ENCODE measurements at regions not wholly inside any gene's neighbourhood (a gene's known extent, or its start where the extent isn't known, plus 50 kb on each side); places are given as distances from the start of the nearest gene placed in this dataset.

GRCh38 chr1:31510304-31510703, 66.0 kb upstream of the TINAGL1 start:
- Histone ChIP-seq H3K18ac (ENCODE audit: low read depth, low read length) (no peak overlapping the region), H3K4me1 (ENCODE audit: control insufficient read depth, insufficient read depth, low read length) (peaks cover 8% of the 10 kb centered on the region), H3K36me3 (ENCODE audit: control insufficient read depth, insufficient read depth, low read length) (no peaks in the 10 kb centered on the region), H3K4ac (ENCODE audit: low read depth, low read length) (no peak overlapping the region), H3K27me3 (ENCODE audit: control insufficient read depth, insufficient read depth, low read length) (peaks cover 71% of the 10 kb centered on the region), H2AK5ac (ENCODE audit: low read depth, low read length) (no peak overlapping the region), H3K4me3 (ENCODE audit: insufficient read depth, low read depth, low read length) (no peak overlapping the region), H2BK15ac (ENCODE audit: low read depth, low read length) (no peak overlapping the region), H3K23ac (ENCODE audit: low read depth, low read length) (no peak overlapping the region), H3K79me1 (ENCODE audit: low read depth in 1 of 2, low read length in 2 of 2) (no peaks in the 10 kb centered on the region), H2BK5ac (ENCODE audit: low read depth, low read length, poor library complexity, severe bottlenecking) (no peak overlapping the region), H3K27ac (ENCODE audit: insufficient read depth, low read length) (no peak overlapping the region), H2AFZ (replicated peaks; ENCODE audit: low read length, poor library complexity) (no peak overlapping the region), H3K56ac (ENCODE audit: extremely low read depth, insufficient read depth, low read length) (no peak overlapping the region), H4K91ac (ENCODE audit: insufficient read depth, low read depth, low read length) (no peak overlapping the region), H3K9ac (ENCODE audit: low read depth, low read length) (no peak overlapping the region), H4K20me1 (ENCODE audit: insufficient read depth, low read length) (no peaks in the 10 kb centered on the region), H3K4me2 (ENCODE audit: low read depth, low read length) (no peak overlapping the region), H4K5ac (ENCODE audit: low read depth, low read length) (no peak overlapping the region), H4K8ac (ENCODE audit: low read depth in 2 of 2, low read length in 2 of 2) (no peak overlapping the region), H3K14ac (replicated peaks; ENCODE audit: low read depth, low read length) (no peak overlapping the region), H2BK20ac (ENCODE audit: low read depth, low read length) (no peak overlapping the region), H2AK9ac (replicated peaks; ENCODE audit: low read depth, low read length, poor library complexity) (no peak overlapping the region), H2BK120ac (ENCODE audit: low read depth, low read length) (no peak overlapping the region), H3K9me1 (ENCODE audit: insufficient read depth, low read length) (peaks cover 6% of the 10 kb centered on the region), H3K9me3 (ENCODE audit: control insufficient read depth, insufficient read depth, low read length) (peaks cover 6% of the 10 kb centered on the region)
- no TSS peak for BruUV-seq (replicated peaks)
- POLR2A ChIA-PET (ENCODE audit: unreplicated experiment) = no interaction called here
- intact Hi-C loops (cut with micrococcal nuclease) = no loop called here
- in situ Hi-C loops (cut with MboI; ENCODE audit: low sequenced_read_pairs) = no loop called here
- 80% methylated on average over 1 of the region's 6 CpGs; no CpG with 5 or more reads in 1 of the 2 experiments for WGBS, 2 experiments (ENCODE audit: extremely low coverage in 2 of 2, insufficient read length in 1 of 2)
- ATAC-seq (ENCODE audit: low read depth) = no peak
- TF ChIP-seq FOS (IDR thresholded peaks at IDR 0.05; ENCODE audit: low read depth, low read length) (no peak), RAD21 (IDR thresholded peaks at IDR 0.05; ENCODE audit: low read length) (no peak), CTCF (conservative IDR thresholded peaks at IDR 0.05; ENCODE audit: low read depth, low read length) (no peak), POLR2A (IDR thresholded peaks at IDR 0.05; ENCODE audit: low read depth, low read length) (no peak), SMC3 (IDR thresholded peaks at IDR 0.05; ENCODE audit: low read depth, low read length) (no peak), ELK1 (IDR thresholded peaks at IDR 0.05; ENCODE audit: borderline replicate concordance, low read depth, low read length) (no peak), MAZ (IDR thresholded peaks at IDR 0.05; ENCODE audit: borderline replicate concordance, low read depth, low read length) (no peak), RFX5 (IDR thresholded peaks at IDR 0.05; ENCODE audit: low read depth, low read length) (no peak), MXI1 (IDR thresholded peaks at IDR 0.05; ENCODE audit: borderline replicate concordance, low read depth, low read length) (no peak), BHLHE40 (IDR thresholded peaks at IDR 0.05; ENCODE audit: low read depth, low read length) (no peak), USF2 (IDR thresholded peaks at IDR 0.05; ENCODE audit: low read depth, low read length) (no peak), NFE2L2 (IDR thresholded peaks at IDR 0.05; ENCODE audit: low read depth, low read length) (no peak), CHD1 (IDR thresholded peaks at IDR 0.05; ENCODE audit: low read depth, low read length) (no peak), MAFK (IDR thresholded peaks at IDR 0.05; ENCODE audit: low read depth, low read length) (no peak), RCOR1 (IDR thresholded peaks at IDR 0.05; ENCODE audit: insufficient replicate concordance, low read length) (no peak), CEBPB (IDR thresholded peaks at IDR 0.05; ENCODE audit: low read depth, low read length) (no peak)
- dilution Hi-C loops (cut with HindIII; ENCODE audit: low sequenced_read_pairs, unreplicated experiment) = no loop called here
- CTCF ChIA-PET = interaction anchor here (0.8 kb wide), 1 partner anchor 8 kb away, joined by 4 read pairs; no protein-coding TSS in a partner anchor
- DNase-seq = no peak
